ENCODE measurements at regions not wholly inside any gene's neighbourhood (a gene's known extent, or its start where the extent isn't known, plus 50 kb on each side); places are given as distances from the start of the nearest gene placed in this dataset.
"Not testable (repeated sequence)": the region's sequence is repeated elsewhere in the genome, so short reads cannot be mapped to it uniquely, and the experiment has no call there.

DNA sequence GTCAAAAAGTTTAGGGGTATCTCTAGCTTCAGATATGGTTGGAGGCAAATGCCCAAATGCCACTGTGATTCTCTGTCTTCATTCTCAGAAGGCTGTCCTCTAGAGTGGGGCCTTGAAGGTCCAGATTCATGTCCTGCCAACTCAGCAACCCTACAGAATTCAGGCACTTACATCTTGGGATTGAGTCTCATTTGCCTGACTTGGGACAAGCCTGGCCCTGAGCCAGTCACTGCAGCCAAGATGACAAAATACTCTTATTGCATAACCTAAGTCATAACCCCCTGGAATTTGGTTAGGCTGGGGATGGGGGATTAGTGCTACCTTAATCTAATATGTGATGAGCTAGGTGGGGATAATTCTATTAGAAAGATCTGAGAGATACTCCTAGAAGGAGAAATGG is 100.5 kb downstream of the AREG start:
- no peak for DNase-seq

DNA sequence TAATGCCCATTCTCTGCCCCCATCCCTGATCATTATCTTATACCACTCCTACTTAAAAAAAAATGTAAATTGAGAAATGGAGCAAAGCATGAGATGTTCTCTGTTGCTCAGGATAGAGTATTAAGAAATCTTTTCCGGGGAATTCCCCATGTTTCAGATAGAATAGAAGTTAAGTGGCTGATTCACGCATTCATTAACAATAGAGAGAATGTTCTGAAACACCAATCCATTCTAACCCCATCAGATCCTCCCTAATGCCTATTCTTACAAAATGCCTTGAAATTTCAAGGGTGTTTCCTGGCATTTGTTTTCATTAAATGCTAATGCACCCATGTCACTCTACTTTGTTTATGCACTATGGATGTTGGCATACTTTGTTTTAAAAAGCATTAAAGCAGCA is 101.1 kb downstream of the AREG start:
- no peak for DNase-seq

DNA sequence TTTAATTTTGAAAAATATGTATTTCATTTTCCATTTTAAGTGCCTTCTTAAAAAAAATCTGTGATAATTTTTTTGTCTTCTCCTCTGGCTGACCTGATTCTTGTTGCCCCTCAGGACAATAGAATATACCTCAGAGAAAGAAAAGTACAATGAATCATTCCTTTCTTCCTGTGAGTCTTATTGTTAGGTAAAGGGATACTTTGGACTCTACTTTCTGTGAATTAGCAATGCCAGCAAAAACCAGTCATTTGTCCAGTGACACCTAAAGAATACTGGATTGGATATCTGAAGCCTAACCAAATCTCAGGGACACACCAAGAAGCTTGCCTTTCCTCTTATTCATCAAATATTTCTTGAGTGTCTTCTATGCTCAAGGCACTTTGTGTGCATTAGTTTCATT is 102.1 kb downstream of the AREG start:
- no peak for DNase-seq

DNA sequence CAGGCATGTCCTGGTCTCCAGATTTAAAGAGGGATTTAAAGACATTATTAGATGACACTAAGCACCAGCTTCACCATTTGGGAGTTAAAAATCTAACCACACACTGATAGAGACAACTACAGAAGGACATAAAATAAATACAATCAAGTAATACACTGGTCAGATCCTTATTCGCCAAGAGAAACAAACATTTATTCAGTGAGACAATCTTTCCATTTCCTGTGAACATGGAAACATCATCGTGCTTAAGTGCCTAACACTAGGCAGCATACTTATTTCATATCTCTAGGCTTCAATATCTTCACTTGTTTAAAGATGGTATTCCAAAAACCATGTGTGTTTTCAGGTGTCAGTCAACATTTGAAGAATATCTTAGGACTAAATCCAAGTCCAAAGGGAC is 103.6 kb downstream of the AREG start:
- DNase-seq, result no peak

DNA sequence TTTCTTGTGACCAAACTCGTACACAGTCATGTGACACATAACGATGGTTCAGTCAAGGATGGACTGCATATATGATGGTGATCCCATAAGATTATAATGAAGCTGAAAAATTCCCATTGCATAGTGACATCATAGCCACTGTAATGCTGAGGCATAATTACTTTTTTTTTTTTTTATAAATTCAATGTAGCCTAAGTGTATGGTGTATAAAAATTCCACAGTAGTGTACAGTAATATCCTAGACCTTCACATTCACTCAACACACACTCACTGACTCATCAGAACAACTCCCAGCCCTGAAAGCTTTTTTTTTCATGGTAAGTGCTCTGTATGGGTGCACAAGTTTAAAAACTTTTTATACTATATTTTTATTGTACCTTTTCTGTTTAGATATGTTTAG is 105.0 kb downstream of the AREG start:
- DNase-seq, result no peak

DNA sequence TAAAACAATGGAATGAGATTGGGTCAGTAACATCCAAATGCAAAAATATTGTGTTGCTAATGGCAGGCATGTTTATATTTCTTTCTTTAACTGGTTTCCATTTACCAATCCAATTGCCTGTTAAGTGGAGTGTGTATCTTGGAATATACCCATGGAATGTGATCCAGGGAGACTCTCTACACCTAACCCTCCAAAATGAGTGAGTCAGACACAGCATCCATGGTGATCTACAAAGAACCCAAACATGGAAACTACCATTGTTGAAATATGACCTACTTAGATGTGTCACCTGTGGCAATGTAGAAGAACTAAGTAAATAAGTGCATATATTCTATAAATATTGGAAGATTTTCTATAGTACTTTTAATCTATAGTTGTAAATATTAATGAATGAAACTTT is 110.3 kb downstream of the AREG start:
- DNase-seq, result no peak

DNA sequence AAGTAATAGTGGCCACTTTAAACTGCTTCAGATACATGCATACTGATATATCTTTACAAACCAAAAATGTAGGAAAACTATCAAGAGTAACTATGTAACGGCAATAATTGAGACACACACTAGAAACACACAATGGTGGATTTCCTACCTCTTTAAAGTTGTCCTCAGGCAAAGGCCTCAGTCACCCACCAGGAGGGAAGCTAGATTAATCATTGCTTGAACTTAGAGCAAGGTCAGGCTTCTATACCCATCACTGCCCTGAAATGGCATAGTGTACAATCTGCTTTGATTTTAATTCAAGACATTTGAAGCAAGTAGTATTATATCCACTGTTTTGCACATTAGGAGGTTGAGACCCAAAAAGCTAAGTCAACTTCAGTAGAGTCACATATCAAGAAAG is 110.9 kb downstream of the AREG start:
- DNase-seq, result no peak

DNA sequence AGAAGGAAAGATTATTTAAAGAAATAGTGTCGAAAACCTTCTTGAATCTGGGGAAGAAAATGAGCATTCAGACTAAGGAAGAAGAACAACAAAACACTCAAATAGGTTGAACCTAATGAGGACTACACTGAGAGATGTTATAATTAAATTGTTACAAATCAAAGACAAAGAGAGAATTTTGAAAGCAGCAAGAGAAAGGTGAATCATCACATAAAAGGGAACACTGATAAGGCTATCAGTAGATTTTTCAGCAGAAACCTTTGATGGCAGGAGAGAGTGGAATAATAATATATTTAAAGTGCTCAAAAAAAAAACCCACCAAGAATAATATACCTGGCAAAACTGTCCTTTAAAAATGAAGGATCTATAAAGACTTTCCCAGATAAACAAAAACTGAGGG is 114.9 kb downstream of the AREG start:
- no peak for DNase-seq

DNA sequence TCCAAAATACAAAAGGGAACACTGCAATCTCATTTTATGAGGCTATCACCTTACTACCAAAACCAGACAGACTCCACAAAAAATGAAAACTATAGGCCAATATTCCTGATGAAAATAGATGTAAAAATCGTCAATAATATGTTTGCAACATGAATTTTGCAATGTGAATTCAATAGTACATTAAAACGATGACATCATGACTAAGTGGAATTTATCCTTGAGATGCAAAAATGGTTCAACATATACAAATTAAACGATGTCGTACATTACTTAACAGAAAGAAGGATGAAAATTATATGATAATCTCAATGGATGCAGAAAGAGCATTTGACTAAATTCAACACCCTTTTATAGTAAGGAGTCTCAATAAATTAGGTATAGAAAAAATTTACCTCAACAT is 123.0 kb downstream of the AREG start:
- DNase-seq, result no peak

DNA sequence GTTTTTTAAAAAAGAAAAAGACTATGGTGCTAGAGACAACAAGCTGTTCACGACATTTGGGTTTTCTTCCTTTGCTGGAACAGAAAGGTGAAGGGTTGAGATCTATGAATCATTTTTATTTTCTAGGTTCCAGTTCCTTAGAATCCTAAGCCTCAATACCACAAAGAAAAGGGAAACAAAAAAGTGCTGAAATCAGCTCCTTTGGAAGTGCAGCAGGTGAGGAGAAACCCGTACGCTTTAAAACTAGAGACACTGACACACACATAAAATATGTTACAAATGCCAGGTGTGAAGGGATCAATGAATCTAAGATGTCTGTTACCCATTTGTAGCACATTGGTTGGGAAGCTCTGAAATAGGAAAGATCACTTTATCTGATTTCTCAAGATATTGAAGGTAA is 125.2 kb downstream of the AREG start:
- DNase-seq, result no peak

DNA sequence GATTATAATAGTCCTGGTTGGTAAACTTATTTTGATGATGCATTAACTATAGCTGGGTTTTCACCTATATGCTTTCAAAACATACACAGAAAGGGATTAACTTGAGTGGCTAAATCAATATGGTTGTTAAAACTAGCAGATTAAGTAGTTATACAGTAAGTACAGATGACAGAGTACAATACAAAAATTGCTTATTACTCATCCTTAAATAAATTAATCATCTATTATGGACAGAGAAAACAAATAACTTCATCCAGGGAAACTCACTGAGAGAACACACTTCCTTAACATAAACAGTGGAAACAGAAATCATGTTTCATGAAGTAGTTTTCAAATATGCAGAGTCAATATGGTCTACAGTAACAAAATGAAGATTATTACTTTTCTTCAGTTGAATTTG is 133.4 kb downstream of the AREG start:
- no peak for DNase-seq

DNA sequence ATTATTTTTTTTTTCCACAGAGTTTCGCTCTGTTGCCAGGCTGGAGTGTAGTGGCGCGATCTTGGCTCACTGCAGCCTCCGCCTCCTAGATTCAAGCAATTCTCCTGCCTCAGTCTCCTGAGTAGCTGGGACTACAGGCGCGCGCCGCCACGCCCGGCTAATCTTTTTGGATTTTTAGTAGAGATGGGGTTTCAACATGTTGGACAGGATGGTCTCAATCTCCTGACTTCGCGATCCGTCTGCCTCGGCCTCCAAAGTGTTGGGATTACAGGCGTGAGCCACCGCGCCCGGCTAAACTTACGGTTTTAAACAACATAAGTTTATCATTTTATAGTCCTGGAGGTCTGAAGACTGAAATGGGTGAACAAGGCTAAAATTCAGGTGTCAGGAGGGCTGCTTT is 133.9 kb downstream of the AREG start:
- not testable (repeated sequence) for DNase-seq

DNA sequence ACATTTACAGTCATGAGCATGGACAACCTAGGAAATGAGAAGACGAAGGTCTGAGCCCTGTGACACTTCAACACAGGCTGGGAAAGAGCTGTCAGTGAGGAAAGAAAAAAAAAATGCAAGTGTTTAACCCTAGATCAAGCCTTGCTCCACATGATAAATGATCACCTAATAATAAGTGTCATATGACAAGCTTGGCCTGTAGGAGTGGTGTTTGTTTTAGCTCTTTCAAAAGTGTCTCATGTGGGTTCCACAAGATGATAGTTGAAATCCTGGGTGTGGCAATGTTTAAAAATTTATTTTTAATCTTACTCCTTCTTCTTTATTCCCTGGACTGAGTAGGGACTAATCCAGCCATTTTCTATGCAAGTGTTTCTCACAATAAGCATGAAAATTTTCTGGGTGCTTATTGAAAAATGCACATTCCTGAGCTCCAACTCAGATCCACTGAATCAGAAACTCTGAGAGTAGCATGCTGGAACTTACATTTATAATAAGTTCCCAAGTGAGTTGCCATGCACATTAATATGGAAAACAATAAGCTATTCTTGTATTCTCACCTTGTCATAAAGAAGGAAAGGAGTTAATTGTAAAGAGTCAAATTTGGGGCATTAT is 138.3 kb downstream of the AREG start:
- DNase-seq, result no peak

DNA sequence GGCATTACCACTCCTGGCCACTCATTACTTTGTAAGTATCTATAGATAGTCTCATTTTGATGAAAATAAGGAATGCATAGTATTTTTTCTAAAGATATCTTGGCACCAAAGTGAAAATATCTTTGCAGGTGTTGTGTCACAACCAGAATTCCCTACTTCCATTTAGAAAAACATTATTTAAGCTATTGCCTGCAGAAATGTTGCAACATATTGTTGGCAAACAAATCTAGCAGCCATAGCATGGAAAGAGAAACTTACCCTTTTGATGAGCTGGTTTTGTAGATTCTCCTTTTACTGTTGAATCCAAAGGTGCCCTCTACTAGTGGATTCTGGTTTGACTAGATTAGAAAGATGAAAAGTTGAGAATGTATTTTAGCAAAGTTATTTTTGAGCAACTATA is 138.8 kb downstream of the AREG start:
- no peak for DNase-seq

DNA sequence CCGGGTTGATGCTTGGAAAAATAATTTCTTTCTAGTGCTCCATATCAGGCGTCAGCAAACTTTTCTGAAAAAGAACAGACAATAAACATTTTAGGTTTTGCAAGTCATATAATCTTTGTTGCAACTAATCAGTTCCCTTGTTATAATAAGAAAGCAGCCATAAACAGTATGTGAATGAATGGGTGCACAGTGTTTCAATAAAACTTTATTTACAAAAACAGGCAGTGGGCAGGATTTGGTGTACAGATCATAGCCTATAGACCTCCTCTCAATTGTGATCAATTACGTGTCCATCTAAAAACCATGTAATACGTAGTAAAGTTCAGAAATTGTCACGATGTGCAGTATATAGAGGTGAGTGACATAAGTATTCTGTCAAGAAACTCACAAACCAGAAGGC is 143.4 kb downstream of the AREG start:
- DNase-seq, result no peak

DNA sequence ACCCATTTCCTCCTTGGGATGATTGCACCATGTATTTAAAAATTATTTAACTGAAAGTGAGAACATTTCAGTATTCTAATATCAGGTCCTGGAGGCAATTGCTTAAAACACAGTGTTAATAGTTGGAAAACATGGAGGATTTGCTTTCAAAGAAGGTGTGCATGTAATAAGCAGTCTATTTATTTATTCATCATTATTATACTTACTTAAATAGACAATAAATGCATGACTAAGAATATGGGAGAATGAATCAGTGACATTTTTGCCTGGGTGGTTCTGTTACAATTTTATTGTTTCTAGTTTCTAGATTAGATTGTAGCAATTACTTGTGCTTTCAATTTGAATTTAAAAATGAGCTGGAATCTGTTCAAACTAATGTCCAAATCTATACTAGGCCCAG is 145.5 kb downstream of the AREG start:
- no peak for DNase-seq

DNA sequence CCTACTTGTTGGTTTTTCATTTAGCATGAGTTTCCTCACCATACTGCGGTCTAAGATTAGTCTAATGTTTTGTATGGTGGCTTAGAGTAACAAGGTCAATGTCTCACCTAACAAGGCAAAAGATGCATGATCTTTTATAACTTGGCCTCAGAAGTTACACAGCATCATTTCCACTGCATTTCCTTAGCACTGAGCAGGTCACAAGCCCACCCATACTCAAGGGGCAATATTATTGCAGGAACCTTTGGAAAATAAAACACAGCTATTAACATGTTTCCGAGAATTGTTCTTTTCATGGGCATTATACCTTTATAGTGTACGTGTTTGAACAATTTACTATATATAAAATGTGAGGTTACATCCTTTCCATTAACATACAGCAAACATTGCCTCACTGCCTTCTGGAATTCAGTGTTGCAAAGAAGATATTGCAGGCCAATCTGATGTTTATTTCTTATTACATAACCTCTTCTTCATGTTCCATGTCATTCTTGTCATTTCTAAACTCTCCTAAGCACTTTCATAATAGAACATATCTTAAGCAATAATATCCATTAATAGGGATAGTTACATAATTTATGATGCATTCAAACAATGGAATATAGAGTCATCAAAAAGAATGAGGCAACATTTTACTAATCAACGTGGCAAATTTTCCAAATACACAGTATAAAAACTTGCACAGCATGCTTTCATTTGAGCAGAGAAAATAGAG is 153.8 kb downstream of the AREG start:
- DNase-seq, result no peak

DNA sequence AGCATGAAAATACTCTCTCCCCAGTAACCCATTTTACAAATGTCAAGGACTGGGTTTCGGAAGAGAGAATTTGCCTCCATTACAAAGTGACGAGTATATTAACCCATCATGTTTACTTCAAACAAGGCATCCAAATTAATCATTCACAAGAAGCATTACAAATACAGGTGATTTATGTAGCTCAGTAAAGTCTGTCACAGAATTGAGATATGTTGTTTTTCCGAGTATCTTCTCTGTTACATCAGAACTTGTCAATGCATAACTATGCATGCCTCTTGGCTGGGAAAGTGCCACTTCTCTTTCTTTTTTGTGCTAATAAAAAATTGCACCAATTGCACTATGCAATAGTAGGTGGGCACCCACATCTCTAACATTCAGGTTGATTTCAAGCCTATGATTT is 158.2 kb downstream of the AREG start:
- no peak for DNase-seq

DNA sequence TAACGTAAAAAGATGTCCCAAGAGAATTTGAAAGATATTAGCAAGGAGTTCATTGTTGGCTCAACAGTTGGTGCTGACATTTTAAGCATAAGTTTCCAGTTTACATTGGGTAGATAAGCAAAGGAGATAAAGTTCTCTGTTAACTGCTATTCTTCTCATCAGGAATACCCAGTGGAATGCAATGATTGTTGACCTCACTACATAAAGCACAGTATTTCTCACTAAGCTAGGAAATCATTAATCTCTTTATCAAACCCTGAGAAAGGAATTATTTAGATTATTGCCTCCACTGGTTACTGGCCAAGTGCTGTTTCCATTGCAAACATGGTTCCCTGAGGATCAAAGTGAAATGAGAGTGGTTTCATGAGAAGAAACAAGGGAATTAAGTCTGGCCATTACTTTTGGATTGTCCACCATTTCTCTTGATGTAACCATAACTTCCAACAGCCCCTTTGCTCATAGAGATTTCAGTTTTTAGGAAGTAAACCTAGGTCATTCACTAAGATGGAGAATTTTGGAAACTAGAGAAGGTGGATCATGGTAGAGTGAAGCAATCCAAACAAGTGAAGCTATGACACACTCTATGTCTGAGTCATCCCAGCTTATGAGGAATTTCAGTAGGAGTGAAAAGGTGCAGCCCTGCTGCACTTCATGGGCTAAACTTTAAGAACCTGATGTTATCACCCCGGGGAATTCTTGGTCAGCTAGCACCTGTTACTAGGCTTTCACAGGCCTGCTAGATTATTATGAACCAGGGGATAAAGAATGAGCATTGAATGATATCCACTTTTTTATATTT is 163.4 kb downstream of the AREG start:
- no peak for DNase-seq

DNA sequence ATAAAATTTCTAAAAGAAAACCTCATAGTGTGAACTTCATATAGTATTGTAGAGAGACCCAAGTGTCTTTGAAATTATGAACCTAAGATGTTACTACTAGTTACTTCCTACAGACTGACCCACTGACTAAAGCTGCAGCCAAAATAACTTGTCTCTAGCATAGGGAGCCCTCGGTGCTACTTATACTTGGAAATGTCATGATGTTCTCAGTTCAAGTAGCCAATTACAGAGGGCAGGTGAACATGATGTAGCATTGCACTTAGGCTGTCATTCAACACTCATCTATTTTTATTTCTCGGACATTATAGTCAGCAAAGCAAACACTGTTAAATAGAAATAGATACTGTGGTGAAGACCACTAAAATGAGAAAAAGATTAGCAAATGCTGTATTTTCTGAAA is 165.6 kb downstream of the AREG start:
- DNase-seq, result no peak

DNA sequence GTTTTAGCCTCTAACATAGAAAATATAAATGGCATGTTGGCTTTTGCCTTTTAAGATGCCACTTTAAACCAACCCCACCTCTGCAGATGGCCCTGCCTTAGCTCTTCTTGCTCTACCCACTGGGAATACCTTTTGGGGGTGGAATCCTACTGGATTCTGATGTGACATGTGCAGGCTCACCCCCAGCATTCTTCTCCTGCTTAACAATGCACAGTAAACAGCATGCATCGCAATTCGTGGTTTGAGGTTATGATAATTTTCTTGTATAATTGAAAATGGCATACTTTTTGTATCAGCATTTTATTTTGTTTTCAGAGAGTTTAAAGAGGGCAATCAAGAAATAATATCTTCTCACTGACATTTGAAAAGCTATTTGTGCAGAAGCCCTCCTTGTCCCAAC is 167.9 kb downstream of the AREG start:
- no peak for DNase-seq

DNA sequence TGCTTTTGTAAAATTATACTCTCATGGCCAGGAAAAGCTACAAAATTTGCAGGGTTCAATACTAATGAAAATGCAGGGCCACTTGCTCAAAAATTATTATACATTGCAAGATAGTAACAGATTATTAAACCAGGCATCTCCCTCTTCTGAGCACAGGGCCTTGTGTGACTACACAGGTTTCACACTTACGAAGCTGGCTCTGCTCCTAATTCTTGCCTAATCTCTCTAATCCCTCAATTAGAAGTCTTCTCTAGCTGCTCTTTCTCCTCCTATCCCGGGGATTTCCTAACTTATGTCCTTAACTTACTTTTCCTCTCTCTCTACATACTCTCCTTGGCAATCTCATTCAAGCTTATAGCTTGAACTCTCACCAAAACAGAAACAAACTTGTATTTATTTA is 168.3 kb downstream of the AREG start:
- DNase-seq, result no peak

DNA sequence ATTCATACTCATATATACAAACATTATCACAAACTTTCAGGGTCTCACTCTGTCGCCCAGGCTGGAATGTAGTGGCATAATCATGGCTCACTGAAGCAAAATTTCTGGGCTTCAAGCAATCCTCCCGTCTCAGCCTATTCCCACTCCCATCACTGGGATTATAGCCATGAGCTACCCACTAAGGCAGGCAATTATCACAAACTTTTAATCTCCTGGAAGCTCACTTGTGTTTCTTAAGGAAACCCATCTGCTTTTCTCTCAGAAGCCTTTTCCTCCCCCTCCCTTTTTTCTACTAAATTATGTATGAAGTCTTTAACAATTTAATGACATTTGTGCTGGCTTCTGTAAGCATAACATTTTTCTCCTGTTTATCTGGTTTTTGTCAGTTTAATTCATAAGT is 170.5 kb downstream of the AREG start:
- no peak for DNase-seq

DNA sequence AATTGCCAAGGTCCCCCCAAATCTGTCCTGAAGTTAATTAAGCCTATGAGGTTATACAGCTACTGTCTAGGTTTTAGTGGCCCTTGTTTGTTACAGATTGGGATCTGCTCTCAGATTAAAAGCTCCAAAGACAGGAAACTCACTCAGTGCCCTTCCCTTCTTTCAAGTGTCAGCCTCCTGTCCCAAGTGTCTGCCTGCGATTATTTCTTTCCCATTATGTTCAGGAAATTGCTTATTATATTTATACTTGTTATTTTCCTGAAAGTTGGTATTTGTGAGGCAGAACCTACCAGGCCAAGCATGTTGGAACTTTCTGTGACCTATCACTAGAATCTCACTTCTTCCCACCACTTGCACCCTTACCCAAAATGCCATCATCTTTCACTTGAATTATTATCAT is 173.2 kb downstream of the AREG start:
- DNase-seq, result no peak

Data from CD4-positive, alpha-beta T cell treated with Interleukin-15 for 1 hour (primary cell).